DMS53 treated with DMSO at 0.1 percent for 48 hours (cell line): ENCODE measurements at regions not wholly inside any gene's neighbourhood (a gene's known extent, or its start where the extent isn't known, plus 50 kb on each side); places are given as distances from the start of the nearest gene placed in this dataset.

Source experiments
- DNase-seq: peaks from one replicate; lab custom pipeline; 2025; ENCODE audit not compliant: unreplicated experiment; lab: John Stamatoyannopoulos, UW

- DNase-seq: peak; percentile 20
Measured at GRCh38 chr6:8219352-8219943, 117.1 kb upstream of the EEF1E1 start.

GRCh38 chr6:8218861-8219260, 116.5 kb upstream of the EEF1E1 start:
- DNase-seq: no peak

DNA sequence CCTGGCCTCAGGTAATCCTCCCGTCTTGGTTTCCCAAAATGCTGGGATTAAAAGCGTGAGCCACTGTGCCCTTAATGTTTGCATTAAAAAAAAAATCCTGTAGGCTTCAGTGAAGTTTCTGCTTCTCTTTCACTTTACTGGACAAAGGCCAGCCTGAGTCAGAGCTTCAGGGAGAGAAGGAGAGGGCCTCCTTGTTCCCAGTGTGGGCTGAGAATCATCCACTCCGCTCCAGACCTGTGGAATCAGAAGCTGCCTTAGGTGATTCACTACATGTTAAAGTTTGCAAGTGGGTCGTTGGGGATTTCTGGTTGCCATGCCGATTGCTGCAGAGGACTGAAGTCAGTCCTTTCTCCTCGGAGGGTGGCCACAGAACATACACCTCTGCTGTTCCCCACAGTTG, 113.3 kb upstream of the EEF1E1 start:
- no peak for DNase-seq

GRCh38 chr6:8213995-8214394, 111.6 kb upstream of the EEF1E1 start:
- DNase-seq: no peak

DNA sequence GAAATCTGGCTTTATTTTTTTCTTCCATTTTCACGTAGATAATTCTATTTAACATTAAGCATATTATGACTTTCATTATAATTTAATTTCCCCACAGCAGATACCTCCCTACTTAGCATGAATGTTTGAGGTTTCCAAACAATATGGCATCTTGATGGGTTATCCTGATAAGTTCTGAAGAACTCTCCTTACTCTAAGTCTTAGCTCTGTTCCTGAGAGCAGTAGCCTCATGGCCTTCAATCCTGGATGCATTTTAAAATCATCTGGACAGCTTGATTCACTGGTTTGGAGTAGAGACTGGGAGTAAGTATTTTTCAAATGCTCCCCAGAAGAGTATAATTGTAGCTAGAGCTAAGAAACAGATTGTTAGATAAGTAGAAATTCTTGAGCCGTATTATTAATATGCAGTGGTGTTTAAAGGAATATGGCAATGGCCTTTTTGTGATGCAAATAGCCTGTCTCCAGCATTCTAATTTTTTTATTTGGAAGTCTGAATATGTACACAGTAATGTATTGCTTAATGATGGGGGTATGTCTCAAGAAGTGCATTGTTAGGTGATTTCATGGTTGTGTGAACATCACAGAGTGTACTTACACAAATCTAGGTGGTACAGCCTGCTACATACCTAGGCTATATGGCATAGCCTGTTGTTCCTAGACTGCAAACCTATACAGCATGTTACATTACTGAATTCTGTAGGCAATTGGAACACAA, 110.5 kb upstream of the EEF1E1 start:
- no peak for DNase-seq

- DNase-seq: no peak
Measured at GRCh38 chr6:8207869-8208191, 105.5 kb upstream of the EEF1E1 start.

- DNase-seq: no peak
Measured at GRCh38 chr6:8207191-8207868, 105.0 kb upstream of the EEF1E1 start.

GRCh38 chr6:8203337-8203736, 101.0 kb upstream of the EEF1E1 start:
- no peak for DNase-seq

- no peak for DNase-seq
Measured at GRCh38 chr6:8201679-8202078, 99.3 kb upstream of the EEF1E1 start.

DNA sequence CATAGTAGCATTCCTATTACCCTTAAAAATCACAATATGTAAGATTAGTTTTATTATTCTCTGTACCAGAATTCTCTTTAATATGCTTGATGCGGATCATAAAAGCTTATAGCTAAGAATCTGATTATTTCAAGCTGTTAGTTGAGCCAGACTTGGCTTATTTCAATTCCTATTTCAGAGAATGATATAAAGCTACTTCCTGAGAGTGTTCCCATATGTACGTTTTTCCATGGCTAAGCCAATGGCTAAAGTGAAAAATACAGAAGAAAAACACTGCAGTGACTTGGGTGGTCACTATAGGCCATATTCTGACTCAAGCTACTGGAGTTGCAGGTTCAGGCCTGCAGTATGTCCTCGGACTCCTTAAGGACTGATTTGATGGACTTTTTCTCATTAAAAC, 97.9 kb upstream of the EEF1E1 start:
- DNase-seq: no peak

- DNase-seq: no peak
Measured at GRCh38 chr6:8195714-8196102, 93.4 kb upstream of the EEF1E1 start.

DNA sequence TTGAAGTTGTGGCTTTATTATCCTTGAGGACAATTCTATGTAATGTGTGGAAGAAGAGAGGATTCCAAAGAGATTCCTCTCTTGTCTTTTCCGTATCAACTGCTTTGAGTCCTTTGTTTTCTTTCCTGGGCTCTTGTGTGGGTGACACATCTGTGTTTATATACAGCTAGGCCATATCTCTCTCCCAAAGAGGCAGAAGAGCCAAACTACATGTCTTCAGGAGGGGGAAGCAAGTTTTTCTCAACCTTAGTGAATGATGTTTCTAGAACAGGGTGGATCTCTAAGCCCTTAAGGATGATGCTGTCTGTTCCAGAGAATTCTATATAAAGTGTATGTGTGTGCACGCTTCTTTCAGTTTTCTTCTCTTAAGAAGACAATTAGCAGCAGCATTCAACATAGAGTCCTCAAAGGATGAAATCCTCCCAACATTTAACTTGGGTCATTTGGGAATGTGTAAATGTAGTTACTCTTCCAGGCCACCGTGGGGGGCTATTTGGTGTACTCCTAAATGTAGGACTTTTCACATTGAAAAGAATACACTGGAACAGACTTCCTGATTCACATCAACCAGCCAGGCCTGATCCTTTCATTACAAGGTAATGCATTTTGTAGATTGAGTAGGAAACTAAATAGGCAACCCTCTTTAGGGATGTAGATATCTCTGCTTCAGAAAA, 92.8 kb upstream of the EEF1E1 start:
- DNase-seq: no peak

GRCh38 chr6:8194490-8194889, 92.1 kb upstream of the EEF1E1 start:
- no peak for DNase-seq

- no peak for DNase-seq
Measured at GRCh38 chr6:8193541-8193940, 91.2 kb upstream of the EEF1E1 start.

- no peak for DNase-seq
Measured at GRCh38 chr6:8192597-8192996, 90.2 kb upstream of the EEF1E1 start.

- no peak for DNase-seq
Measured at GRCh38 chr6:8192067-8192466, 89.7 kb upstream of the EEF1E1 start.

GRCh38 chr6:8191629-8192028, 89.3 kb upstream of the EEF1E1 start:
- no peak for DNase-seq

DNA sequence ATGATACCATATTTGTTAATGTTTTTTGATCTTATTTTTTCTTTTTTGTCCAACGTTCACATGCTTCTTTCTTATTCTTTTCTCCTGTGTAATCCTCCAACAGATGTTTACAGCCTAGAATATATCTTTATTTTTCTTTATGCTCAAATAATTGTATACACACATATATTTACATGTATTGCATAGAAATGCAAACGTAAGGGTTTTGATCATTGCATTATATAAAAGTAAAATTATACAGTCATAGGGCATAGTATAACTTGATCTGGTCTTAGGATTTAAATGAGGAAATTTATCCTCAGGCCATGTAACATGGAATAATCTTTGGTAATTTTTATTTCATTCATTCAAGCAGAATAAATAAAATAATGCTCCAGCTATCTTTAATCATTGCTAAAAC, 84.9 kb upstream of the EEF1E1 start:
- no peak for DNase-seq

GRCh38 chr6:8182902-8183665, 80.7 kb upstream of the EEF1E1 start:
- DNase-seq: no peak

DNA sequence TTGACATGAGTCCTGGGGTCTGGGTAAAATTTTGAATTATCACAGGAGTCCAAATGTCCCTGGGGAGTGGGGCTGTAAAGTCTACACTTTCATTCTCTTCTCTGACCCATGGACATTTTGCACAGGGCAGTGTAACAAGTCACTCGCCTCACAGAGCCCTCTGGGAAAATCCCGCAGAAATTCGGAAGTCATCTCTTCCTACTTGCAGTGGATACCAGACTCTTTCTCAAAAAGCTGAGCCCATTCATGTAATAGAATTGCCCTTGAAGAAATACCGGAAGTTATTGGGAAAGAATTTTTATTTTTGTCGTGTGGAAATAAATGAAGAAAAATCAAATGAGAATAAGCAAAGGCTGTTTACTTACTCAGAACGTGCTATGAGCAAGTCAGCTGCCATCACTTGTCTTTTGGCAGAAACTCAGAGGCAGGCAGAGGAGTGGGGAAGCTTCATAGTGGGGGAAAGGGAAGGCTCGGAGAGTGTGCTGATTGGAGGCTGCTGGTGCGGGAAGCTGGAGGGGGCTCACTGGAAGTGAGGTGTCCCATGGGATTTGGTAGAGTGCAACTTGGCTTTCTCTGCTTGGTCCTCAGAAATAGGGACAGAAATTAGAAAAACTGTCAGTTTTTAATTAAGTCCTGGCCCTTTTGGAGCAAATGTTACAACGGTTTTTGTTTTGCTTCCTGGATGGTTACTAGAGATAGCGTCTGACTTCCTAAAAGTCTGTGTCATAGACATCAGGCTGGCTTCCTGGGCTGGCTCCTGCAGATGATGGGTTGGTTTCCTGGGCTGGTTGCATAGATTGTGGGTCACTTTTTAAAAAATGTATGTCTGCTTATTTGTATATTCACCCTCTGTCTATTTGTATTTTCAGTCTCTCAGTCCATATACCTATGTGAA, 79.8 kb upstream of the EEF1E1 start:
- no peak for DNase-seq
